22Rv1 (cell line): ENCODE measurements at regions not wholly inside any gene's neighbourhood (a gene's known extent, or its start where the extent isn't known, plus 50 kb on each side); places are given as distances from the start of the nearest gene placed in this dataset.

Experiments used
- H3K27ac ChIP-seq: fragments of 450-650 bp; 2 replicates; pipeline ENCODE4 v1.5.1; 2017
- ZFX ChIP-seq: fragments of 450-650 bp; IDR thresholded peaks from 2 replicates; pipeline ENCODE4 v1.6.1; 2017; ENCODE audit warnings: antibody characterized with exemption, borderline replicate concordance
- TF ChIP-seq, protein P1 (sequence below): fragments of 450-650 bp; IDR thresholded peaks from 2 replicates; pipeline ENCODE4 v1.5.1; 2017; ENCODE audit warnings: mild to moderate bottlenecking

DNA sequence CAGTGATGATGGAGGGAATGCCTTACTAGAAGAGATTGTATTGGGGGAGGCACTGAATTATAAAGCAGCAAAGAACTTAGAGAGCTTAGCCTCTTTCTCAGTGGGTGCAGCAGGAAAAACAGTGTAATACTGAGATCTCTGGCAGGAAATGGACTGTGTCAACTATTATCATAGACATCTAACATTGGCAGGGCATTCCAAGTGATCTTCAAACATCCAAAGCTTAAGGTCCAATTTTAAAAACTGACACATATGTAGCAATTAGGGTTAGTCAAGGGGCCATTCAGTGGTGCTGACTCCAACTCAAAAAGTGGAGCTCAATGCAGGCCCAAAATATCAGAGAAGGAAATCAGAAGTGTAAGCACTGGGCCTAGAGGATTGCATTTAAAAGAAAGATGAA, 106.6 kb upstream of the DDX18 start:
- TF ChIP-seq, protein P1, sequence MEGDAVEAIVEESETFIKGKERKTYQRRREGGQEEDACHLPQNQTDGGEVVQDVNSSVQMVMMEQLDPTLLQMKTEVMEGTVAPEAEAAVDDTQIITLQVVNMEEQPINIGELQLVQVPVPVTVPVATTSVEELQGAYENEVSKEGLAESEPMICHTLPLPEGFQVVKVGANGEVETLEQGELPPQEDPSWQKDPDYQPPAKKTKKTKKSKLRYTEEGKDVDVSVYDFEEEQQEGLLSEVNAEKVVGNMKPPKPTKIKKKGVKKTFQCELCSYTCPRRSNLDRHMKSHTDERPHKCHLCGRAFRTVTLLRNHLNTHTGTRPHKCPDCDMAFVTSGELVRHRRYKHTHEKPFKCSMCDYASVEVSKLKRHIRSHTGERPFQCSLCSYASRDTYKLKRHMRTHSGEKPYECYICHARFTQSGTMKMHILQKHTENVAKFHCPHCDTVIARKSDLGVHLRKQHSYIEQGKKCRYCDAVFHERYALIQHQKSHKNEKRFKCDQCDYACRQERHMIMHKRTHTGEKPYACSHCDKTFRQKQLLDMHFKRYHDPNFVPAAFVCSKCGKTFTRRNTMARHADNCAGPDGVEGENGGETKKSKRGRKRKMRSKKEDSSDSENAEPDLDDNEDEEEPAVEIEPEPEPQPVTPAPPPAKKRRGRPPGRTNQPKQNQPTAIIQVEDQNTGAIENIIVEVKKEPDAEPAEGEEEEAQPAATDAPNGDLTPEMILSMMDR = no peak
- no peak for TF ChIP-seq ZFX
- no peak overlapping the region for H3K27ac ChIP-seq

DNA sequence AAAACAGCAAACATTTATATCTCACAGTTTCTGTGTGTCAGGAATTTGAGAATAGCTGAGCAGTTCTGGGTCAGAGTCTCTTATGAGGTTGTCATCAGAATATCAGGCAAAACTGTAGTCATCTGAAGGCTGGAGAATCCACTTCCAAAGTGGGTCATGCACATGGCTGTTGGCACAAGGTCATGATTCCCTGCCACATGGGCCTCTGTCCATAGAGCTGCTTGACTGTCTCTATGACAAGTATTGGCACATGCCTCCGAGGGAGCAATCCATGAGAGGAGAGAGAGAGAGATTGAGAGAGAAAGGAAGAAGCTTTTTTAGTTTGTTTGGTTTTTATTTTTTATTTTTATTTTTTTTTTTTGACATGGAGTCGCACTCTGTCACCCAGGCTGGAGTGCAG, 101.8 kb upstream of the DDX18 start:
- TF ChIP-seq, protein P1 = no peak
- TF ChIP-seq ZFX = no peak
- no peak overlapping the region for H3K27ac ChIP-seq

DNA sequence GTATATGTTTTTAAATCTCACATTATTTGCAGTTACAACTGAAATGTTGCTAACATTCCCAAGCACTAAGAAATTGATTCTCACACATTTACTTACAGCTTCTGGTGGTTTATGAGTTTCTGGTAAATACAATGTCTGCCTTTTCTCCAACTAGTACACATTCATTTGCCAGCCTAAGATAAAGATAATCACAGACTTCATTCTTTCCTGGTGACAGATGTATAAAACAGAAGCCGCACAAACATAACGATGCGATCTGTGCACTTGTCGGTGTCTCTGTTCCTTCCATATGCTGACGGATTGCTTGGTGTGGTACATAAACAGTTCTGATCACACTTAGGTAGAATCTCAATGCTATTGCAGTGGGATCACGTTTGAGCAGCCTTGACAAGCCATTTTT, 100.4 kb upstream of the DDX18 start:
- no peak for TF ChIP-seq ZFX
- H3K27ac ChIP-seq = no peak overlapping the region

DNA sequence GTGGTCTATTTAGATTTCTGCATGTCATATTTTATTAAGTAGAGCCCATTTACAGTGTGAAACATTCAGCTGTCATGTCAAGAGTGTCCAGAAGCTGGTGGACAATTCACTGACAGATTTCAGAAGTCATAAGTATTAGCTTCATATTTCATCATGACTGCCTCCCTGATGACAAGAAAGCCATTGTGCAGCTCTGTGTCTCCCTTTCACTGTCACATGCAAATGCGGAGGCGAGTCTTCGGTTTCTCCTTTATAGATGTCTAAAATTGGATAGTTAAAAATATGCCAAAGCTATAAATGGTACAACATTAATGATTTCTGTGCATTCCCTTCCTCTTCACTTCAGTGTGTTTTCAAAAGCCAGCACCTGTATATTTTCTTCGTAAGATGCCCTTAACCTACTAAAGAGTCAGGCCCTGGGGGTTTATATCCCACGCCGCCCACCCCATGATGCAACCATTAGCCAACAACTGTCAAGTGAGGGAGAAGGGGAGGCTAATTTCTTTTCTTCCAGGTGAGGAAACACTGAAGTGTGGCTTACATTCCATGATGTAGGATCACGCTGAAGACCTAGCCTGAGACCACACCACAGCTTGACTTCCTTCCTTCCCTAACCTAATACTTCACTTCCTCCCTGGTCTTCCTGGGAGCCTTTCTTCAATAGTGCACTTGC, 99.6 kb upstream of the DDX18 start:
- TF ChIP-seq, protein P1 = no peak
- no peak for TF ChIP-seq ZFX
- no peak overlapping the region for H3K27ac ChIP-seq

DNA sequence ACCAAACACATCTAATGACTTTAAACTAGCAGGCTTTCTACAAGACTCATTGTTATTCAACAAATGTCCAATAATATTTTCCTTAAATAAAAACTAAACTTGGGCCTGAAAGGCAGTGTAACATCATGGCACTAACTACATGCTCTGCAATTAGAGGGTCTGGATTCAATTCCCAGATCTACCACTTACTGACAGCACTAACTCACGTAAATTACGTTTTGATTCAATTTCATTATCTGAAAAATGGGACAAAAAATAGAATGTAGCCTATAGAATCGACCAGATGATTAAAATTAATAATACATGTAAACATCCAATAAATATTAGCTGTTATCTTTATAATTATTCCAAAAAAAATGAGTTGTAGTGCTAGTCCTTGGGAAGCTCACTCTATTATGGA, 98.0 kb upstream of the DDX18 start:
- no peak overlapping the region for H3K27ac ChIP-seq
- TF ChIP-seq ZFX = no peak
- TF ChIP-seq, protein P1 = no peak

DNA sequence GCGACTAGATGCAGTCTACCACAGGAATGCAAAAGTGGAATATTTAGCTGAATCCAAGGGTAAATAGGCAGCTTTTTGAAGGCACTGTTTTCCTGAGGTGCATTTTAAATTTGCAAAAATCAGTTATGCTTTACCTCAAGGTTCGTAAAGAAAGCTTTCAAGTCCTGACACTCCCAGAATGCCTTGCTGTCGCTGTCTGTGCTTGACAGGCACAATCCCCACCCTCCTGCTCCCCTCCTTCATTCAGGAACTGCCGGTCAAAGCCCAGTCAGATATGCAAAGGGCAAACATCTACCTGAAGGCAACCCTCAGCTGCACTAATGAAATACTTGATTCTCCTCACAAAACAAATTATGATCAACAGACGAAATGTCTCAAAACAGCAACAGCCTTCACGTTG, 97.4 kb upstream of the DDX18 start:
- H3K27ac ChIP-seq = no peak overlapping the region
- TF ChIP-seq ZFX = no peak
- TF ChIP-seq, protein P1 = no peak

DNA sequence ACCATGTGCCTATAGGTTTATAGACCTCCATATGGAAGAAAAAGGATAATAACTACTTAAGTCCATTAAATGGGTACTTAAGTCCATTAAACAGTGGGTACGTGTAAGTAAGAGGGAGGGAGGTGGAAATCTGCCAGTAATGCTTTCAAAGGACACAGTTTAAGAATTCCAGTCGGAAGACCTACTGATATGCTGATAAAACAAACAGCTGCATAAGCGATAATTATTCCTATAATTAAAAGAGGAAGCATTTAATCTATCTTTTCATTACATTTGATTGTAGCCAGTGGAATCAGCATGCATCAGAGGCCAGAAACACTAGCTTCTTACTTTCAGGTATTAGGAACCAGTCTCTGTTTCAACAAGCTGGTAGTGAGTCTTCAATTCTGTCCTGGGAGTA, 96.4 kb upstream of the DDX18 start:
- H3K27ac ChIP-seq = no peak overlapping the region
- TF ChIP-seq, protein P1 = no peak
- TF ChIP-seq ZFX = no peak

DNA sequence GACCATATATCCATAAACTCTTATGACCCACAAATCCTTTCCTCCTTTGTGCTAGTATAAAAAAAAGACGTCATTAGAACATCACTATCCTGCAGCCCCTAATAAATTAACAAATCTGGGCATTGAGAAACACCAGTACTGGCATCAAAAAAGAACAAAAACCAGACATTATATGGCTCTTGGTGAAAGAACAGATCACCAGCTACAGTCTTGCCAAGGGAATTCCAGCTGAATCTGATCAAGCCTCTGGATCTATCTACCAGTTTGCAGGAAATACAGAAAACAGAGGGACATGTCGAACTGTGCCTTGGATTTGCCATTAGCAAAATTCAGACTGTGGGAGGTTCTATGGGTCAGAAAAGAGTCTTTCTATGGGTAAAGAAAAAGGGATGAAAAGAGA, 93.7 kb upstream of the DDX18 start:
- TF ChIP-seq, protein P1 = no peak
- no peak for TF ChIP-seq ZFX

More for the DNA sequence above, 93.7 kb upstream of the DDX18 start:
- H3K27ac ChIP-seq = no peak overlapping the region
